GM12878 (cell line): ENCODE measurements at regions not wholly inside any gene's neighbourhood (a gene's known extent, or its start where the extent isn't known, plus 50 kb on each side); places are given as distances from the start of the nearest gene placed in this dataset.

Experiments used
- ATAC-seq: fragments of 200-7000 bp; cut with Tn5 transposase; 3 replicates; pipeline ENCODE4 v1.9.1; 2020; ENCODE audit warnings: mild to moderate bottlenecking, moderate library complexity
- BruUV-seq: library from RNA; stranded (reverse); fragments of 400-500 nt; replicated peaks from 2 replicates; lab custom pipeline; 2021; lab: Mats Ljungman, UMichigan
- CTCF ChIA-PET: fragments of 300-600 bp; sonication (Branson Sonifier 250); formaldehyde crosslinking; extraction: SDS; loops from one replicate; lab custom pipeline; 2021; ENCODE audit warnings: inconsistent platforms; lab: Yijun Ruan, JAX
- POLR2A ChIA-PET: fragments of 350-600 bp; formaldehyde crosslinking; extraction: SDS; loops from one replicate; lab custom pipeline; 2021; ENCODE audit warnings: inconsistent platforms; lab: Charles Lee
- RAD21 ChIA-PET: fragments of 300-600 bp; sonication (Branson Sonifier 250); formaldehyde crosslinking; loops from one replicate; lab custom pipeline; 2023; ENCODE audit warnings: antibody characterized with exemption; ENCODE audit not compliant: unreplicated experiment; lab: Charles Lee
- SMC1A ChIA-PET: fragments of 300-600 bp; sonication (Branson Sonifier 250); formaldehyde crosslinking; loops from one replicate; lab custom pipeline; 2023; ENCODE audit not compliant: unreplicated experiment, uncharacterized antibody; lab: Charles Lee
- DNase-seq: peaks from one replicate; pipeline ENCODE4 v3.0.0-alpha.2; 2011; ENCODE audit warnings: low read depth, low spot score
- FAIRE-seq: peaks from 3 replicates; lab custom pipeline; 2011; peaks lifted over from hg19 to GRCh38; lab: Jason Lieb, UNC
- H2AFZ ChIP-seq: 2 replicates; pipeline ENCODE4 v1.6.0; 2011; ENCODE audit warnings: low read depth, low read length, control low read depth; ENCODE audit not compliant: control insufficient read depth
- H3K27ac ChIP-seq: 2 replicates; pipeline ENCODE4 v1.5.1; 2011; ENCODE audit warnings: control low read depth; ENCODE audit not compliant: control insufficient read depth, insufficient read depth
- H3K27me3 ChIP-seq, 2 experiments: replicated peaks in 1 of 2; 2 replicates each; pipeline versions ENCODE4 v1.6.0 to v1.6.1; 2011; ENCODE audit warnings: low read length in 1 of 2; ENCODE audit not compliant: control insufficient read depth in 2 of 2, insufficient read depth in 2 of 2
- H3K36me3 ChIP-seq, 2 experiments: 2 replicates each; pipeline ENCODE4 v1.5.1; 2011; ENCODE audit warnings: low read length in 1 of 2; ENCODE audit not compliant: control insufficient read depth in 2 of 2, insufficient read depth in 2 of 2
- H3K4me1 ChIP-seq: 2 replicates; pipeline ENCODE4 v1.6.1; 2011; ENCODE audit warnings: mild to moderate bottlenecking, low read length, moderate library complexity, mixed read lengths; ENCODE audit not compliant: control insufficient read depth, insufficient read depth
- H3K4me2 ChIP-seq: 2 replicates; pipeline ENCODE4 v1.6.0; 2011; ENCODE audit warnings: control low read depth; ENCODE audit not compliant: control insufficient read depth, insufficient read depth
- H3K4me3 ChIP-seq: fragments of 200-600 bp; sonication (generic); 2 replicates; pipeline ENCODE4 v1.5.1; 2016
- H3K79me2 ChIP-seq: 2 replicates; pipeline ENCODE4 v1.6.0; 2011; ENCODE audit warnings: low read length; ENCODE audit not compliant: control insufficient read depth, insufficient read depth
- H3K9ac ChIP-seq: 2 replicates; pipeline ENCODE4 v1.8.0; 2011; ENCODE audit warnings: low read length, control low read depth, mixed read lengths; ENCODE audit not compliant: control insufficient read depth, insufficient read depth
- H3K9me3 ChIP-seq: replicated peaks from 3 replicates; pipeline ENCODE4 v1.5.1; 2011; ENCODE audit warnings: mild to moderate bottlenecking, low read length; ENCODE audit not compliant: control insufficient read depth, insufficient read depth
- H4K20me1 ChIP-seq: 2 replicates; pipeline ENCODE4 v1.6.0; 2011; ENCODE audit not compliant: control insufficient read depth, insufficient read depth
- BACH1 ChIP-seq: fragments of 450-650 bp; IDR thresholded peaks from 2 replicates; pipeline ENCODE4 v1.6.1; 2017; ENCODE audit warnings: mild to moderate bottlenecking, borderline replicate concordance
- BCL3 ChIP-seq: IDR thresholded peaks from 2 replicates; pipeline ENCODE4 v1.6.1; 2011; ENCODE audit warnings: borderline replicate concordance, low read depth, mild to moderate bottlenecking, moderate library complexity, low read length; ENCODE audit not compliant: insufficient read depth, poor library complexity, severe bottlenecking
- CBX3 ChIP-seq: fragments of 200-600 bp; sonication (generic); IDR thresholded peaks from 2 replicates; pipeline ENCODE4 v1.6.1; 2016; ENCODE audit warnings: low read depth, borderline replicate concordance
- ESRRA ChIP-seq: IDR thresholded peaks from 2 replicates; pipeline ENCODE4 v1.6.1; 2012; ENCODE audit warnings: mild to moderate bottlenecking, low read length, improper control_type of control experiment
- FOS ChIP-seq: IDR thresholded peaks from 3 replicates; pipeline ENCODE4 v1.6.1; 2011; ENCODE audit warnings: borderline replicate concordance; ENCODE audit not compliant: insufficient read length; ENCODE audit errors: extremely low read depth
- GATAD2B ChIP-seq: fragments of 450-650 bp; conservative IDR thresholded peaks from 2 replicates; pipeline ENCODE4 v1.6.1; 2017; ENCODE audit warnings: low read depth, mild to moderate bottlenecking, moderate library complexity
- IKZF1 ChIP-seq: fragments of 450-650 bp; conservative IDR thresholded peaks from 2 replicates; pipeline ENCODE4 v1.6.1; 2017; ENCODE audit warnings: antibody characterized with exemption, mild to moderate bottlenecking
- MEF2A ChIP-seq: IDR thresholded peaks from 2 replicates; pipeline ENCODE4 v1.6.1; 2011; ENCODE audit warnings: low read depth, mild to moderate bottlenecking, low read length, moderate library complexity; ENCODE audit not compliant: insufficient read depth
- MXI1 ChIP-seq: fragments of 150-350 bp; IDR thresholded peaks from 2 replicates; pipeline ENCODE4 v1.6.1; 2011; ENCODE audit warnings: low read depth, mild to moderate bottlenecking, inconsistent platforms, low read length, improper control_type of control experiment
- NR2F1 ChIP-seq: fragments of 450-650 bp; conservative IDR thresholded peaks from 2 replicates; pipeline ENCODE4 v1.6.1; 2017; ENCODE audit warnings: mild to moderate bottlenecking
- RAD21 ChIP-seq: IDR thresholded peaks from 2 replicates; pipeline ENCODE4 v1.6.1; 2011; ENCODE audit warnings: mild to moderate bottlenecking, low read depth, low read length, moderate library complexity; ENCODE audit not compliant: insufficient read depth
- SREBF2 ChIP-seq: IDR thresholded peaks from 2 replicates; pipeline ENCODE4 v1.6.1; 2012; ENCODE audit warnings: mild to moderate bottlenecking, low read length
- SUZ12 ChIP-seq: fragments of 200-600 bp; sonication (generic); IDR thresholded peaks from one replicate; pipeline ENCODE4 v1.6.1; 2018; ENCODE audit warnings: antibody characterized with exemption, mild to moderate bottlenecking; ENCODE audit not compliant: unreplicated experiment
- TCF3 ChIP-seq: IDR thresholded peaks from 2 replicates; pipeline ENCODE4 v1.6.1; 2012; ENCODE audit warnings: low read depth, mild to moderate bottlenecking, low read length, borderline replicate concordance; ENCODE audit not compliant: insufficient read depth
- ZNF217 ChIP-seq: fragments of 450-650 bp; IDR thresholded peaks from 2 replicates; pipeline ENCODE4 v1.6.1; 2017; ENCODE audit warnings: antibody characterized with exemption, mild to moderate bottlenecking
- WGBS: methylation state at CpG from one replicate; pipeline ENCODE4 v1.1.6; 2016; ENCODE audit warnings: low lambda C conversion rate; ENCODE audit not compliant: insufficient replicate concordance, insufficient coverage; ENCODE audit errors: missing lambda C conversion rate; 5-methylcytosine and 5-hydroxymethylcytosine counted together
- in situ Hi-C: fragments of 300-500 bp; cut with MboI; formaldehyde crosslinking; loops from 9 replicates; pipeline ENCODE4 v1.14.3; 2018; ENCODE audit warnings: mixed read lengths
- intact Hi-C: fragments of 100-400 bp; cut with micrococcal nuclease; formaldehyde crosslinking; loops from one replicate; pipeline ENCODE4 v1.14.2; 2022; ENCODE audit not compliant: unreplicated experiment

DNA sequence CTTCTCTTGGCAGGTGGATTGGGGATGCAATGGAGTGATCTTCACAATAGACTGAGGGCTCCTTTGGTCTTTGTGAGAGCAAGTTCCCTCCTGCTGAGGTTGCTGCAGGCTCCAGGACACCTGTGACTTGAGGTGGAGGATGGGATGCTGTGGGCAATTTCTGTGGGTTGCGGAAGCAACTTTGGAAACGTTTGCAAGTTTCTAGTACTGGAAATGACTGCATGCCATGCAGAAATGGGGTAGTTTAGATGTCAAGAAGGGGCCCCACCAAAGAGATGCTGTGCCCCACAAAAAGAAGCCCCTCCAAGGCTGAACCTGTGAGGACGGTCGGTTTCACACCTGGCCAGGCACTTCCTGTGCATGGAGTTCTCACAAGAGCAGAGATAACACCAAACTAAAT lies 80.4 kb upstream of the XCR1 start:
- 67% methylated on average over 4 of the region's 4 CpGs for WGBS
- no peak overlapping the region for H3K9ac ChIP-seq
- no peaks in the 10 kb centered on the region for H3K36me3 ChIP-seq
- BruUV-seq = no TSS peak
- H3K27ac ChIP-seq = no peak overlapping the region
- H3K9me3 ChIP-seq = peaks cover 5% of the 10 kb centered on the region; the same call in 2 of the 3 replicates
- no peak overlapping the region for H3K4me2 ChIP-seq
- intact Hi-C loops = no loop called here
- H3K4me1 ChIP-seq = peaks cover 52% of the 10 kb centered on the region
- in situ Hi-C loops = no loop called here
- no peak overlapping the region for H2AFZ ChIP-seq
- ChIA-PET CTCF (no interaction called here), POLR2A (interaction anchor here (0.9 to 1.5 kb wide), 2 partner anchors 17 to 106 kb away, joined by 3 to 4 read pairs; no protein-coding TSS in a partner anchor), SMC1A (no interaction called here), RAD21 (no interaction called here)
- FAIRE-seq = no peak
- no peak overlapping the region for H3K4me3 ChIP-seq
- no peak for ATAC-seq
- H4K20me1 ChIP-seq = no peaks in the 10 kb centered on the region
- H3K27me3 ChIP-seq = no peaks in the 10 kb centered on the region
- DNase-seq = no peak
- no peak for TF ChIP-seq ESRRA
- no peak for TF ChIP-seq FOS
- no peak for TF ChIP-seq MEF2A
- TF ChIP-seq IKZF1 = no peak
- TF ChIP-seq ZNF217 = no peak
- H3K79me2 ChIP-seq = no peaks in the 10 kb centered on the region

DNA sequence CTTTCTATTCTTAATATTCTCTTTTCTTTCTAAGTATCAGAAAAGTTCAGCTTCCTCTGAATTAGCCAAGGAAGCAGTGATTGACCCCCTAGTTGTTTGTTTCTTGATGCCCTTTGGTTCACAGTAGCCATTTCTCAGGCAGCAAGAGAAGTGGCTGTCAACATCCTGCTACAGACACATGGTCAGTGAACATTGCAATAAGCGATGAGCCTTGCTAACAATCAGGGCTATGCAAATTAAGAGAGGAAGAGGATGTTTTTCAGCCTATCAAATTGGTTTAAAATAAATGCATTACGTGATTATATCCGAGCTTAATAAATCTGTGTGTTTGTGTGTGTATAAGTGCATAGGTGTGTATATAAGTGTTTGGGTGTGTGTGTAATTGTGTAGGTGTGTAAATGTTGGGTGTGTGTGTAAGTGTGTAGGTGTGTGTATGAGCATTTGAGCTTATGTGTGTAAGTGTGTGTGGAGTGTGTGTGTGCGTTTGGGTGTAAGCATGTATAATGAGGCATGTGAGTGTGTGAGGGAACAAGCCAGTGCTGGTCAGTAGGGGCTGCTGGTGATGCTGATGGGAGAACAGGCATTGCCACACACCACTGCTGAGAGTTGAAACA lies 78.1 kb upstream of the XCR1 start:
- peaks cover 5% of the 10 kb centered on the region; the same call in 2 of the 3 replicates for H3K9me3 ChIP-seq
- H3K4me1 ChIP-seq = peaks cover 42% of the 10 kb centered on the region
- H3K4me2 ChIP-seq = no peak overlapping the region
- ChIA-PET SMC1A (interaction anchor here (1.3 to 2.8 kb wide), 4 partner anchors 81 to 272 kb away, joined by 3 to 13 read pairs (median 7); partner anchors contain the start of gene CCR1), POLR2A (interaction anchor here (1.0 kb wide), 1 partner anchor 81 kb away, joined by 3 read pairs; no protein-coding TSS in a partner anchor), RAD21 (interaction anchor here (0.7 to 1.8 kb wide), 8 partner anchors 14 to 264 kb away, joined by 3 to 6 read pairs (median 4); partner anchors contain the start of gene CCR5), CTCF (interaction anchor here (0.6 to 2.5 kb wide), 2 partner anchors 103 to 437 kb away, joined by 4 to 21 read pairs; partner anchors contain the start of gene CCR1)
- no peaks in the 10 kb centered on the region for H3K36me3 ChIP-seq
- DNase-seq = no peak
- no peak overlapping the region for H3K9ac ChIP-seq
- in situ Hi-C loops (no loop called here), intact Hi-C loops (no loop called here)
- no TSS peak for BruUV-seq
- no peak overlapping the region for H2AFZ ChIP-seq
- H3K27ac ChIP-seq = no peak overlapping the region
- ATAC-seq = peak; percentile 25; the same call in 1 of the 3 replicates
- no peak overlapping the region for H3K4me3 ChIP-seq
- WGBS = 38% methylated on average over 4 of the region's 4 CpGs
- no peaks in the 10 kb centered on the region for H3K79me2 ChIP-seq
- H3K27me3 ChIP-seq = no peaks in the 10 kb centered on the region
- FAIRE-seq = no peak
- H4K20me1 ChIP-seq = no peaks in the 10 kb centered on the region
- TF ChIP-seq BCL3 = peak; percentile 62
- no peak for TF ChIP-seq SREBF2
- TF ChIP-seq NR2F1 = no peak
- 0 out of 2 replicates have a peak, but pooled peaks have one; percentile 28 for TF ChIP-seq TCF3
- TF ChIP-seq GATAD2B = no peak
- TF ChIP-seq BACH1 = no peak
- TF ChIP-seq RAD21 = no peak
- no peak for TF ChIP-seq MXI1
- no peak for TF ChIP-seq CBX3
- no peak for TF ChIP-seq SUZ12
